Activated naive CD4-positive, alpha-beta T cell treated with anti-CD3 and anti-CD28 coated beads, Interleukin-2, amount 50 U/mL, for 72 hours (primary cell): ENCODE measurements at regions not wholly inside any gene's neighbourhood (a gene's known extent, or its start where the extent isn't known, plus 50 kb on each side); places are given as distances from the start of the nearest gene placed in this dataset.

Experiments
- ATAC-seq, 2 donors: fragments of 150-1000 bp; cut with Tn5 transposase; 2 replicates each; pipeline ENCODE4 v1.10.0; 2021; ENCODE audit warnings: mild to moderate bottlenecking in 2 of 2, moderate library complexity in 2 of 2
- DNase-seq, 2 donors: peaks; one replicate each; pipeline ENCODE4 v3.0.0; 2021 to 2022; ENCODE audit warnings: low spot score in 2 of 2
- H3K27ac Mint-ChIP-seq, 2 donors: one replicate each; pipeline ENCODE4 v1.8.0; 2022; ENCODE audit warnings: mild to moderate bottlenecking in 2 of 2, mixed read lengths in 2 of 2
- H3K36me3 Mint-ChIP-seq, 2 donors: one replicate each; pipeline ENCODE4 v1.8.0; 2022; ENCODE audit warnings: mixed read lengths in 2 of 2
- H3K9me3 Mint-ChIP-seq, 2 donors: one replicate each; pipeline ENCODE4 v1.8.0; 2022; ENCODE audit warnings: mixed read lengths in 2 of 2

GRCh38 chr11:115581871-115582639 is 77.8 kb upstream of the CADM1 start:
- H3K27ac Mint-ChIP-seq = no peak overlapping the region
- peaks cover 5 to 6% of the 10 kb centered on the region in 2 donors for H3K9me3 Mint-ChIP-seq
- no peak for DNase-seq
- no peak for ATAC-seq
- H3K36me3 Mint-ChIP-seq = no peaks in the 10 kb centered on the region

- ATAC-seq (no peak), DNase-seq (no peak)
- H3K36me3 Mint-ChIP-seq = no peaks in the 10 kb centered on the region
- H3K27ac Mint-ChIP-seq = no peak overlapping the region
- H3K9me3 Mint-ChIP-seq = peaks cover 5 to 6% of the 10 kb centered on the region in 2 donors
Observed at GRCh38 chr11:115580927-115581680, 76.9 kb upstream of the CADM1 start.

- H3K27ac Mint-ChIP-seq = no peak overlapping the region
- DNase-seq (no peak), ATAC-seq (no peak)
- peaks cover 5 to 7% of the 10 kb centered on the region in 2 donors for H3K9me3 Mint-ChIP-seq
- no peaks in the 10 kb centered on the region for H3K36me3 Mint-ChIP-seq
Observed at GRCh38 chr11:115580416-115580815, 76.2 kb upstream of the CADM1 start.

- H3K36me3 Mint-ChIP-seq = no peaks in the 10 kb centered on the region
- DNase-seq (no peak), ATAC-seq (no peak)
- H3K9me3 Mint-ChIP-seq = peaks cover 5 to 14% of the 10 kb centered on the region in 2 donors
- no peak overlapping the region for H3K27ac Mint-ChIP-seq
Observed at GRCh38 chr11:115579181-115579825, 75.1 kb upstream of the CADM1 start.

- DNase-seq (no peak), ATAC-seq (no peak)
- H3K27ac Mint-ChIP-seq = no peak overlapping the region
- no peaks in the 10 kb centered on the region for H3K36me3 Mint-ChIP-seq
- peaks cover 5 to 17% of the 10 kb centered on the region in 2 donors for H3K9me3 Mint-ChIP-seq
Observed at GRCh38 chr11:115578275-115578674, 74.1 kb upstream of the CADM1 start.

- H3K36me3 Mint-ChIP-seq = no peaks in the 10 kb centered on the region
- ATAC-seq (no peak), DNase-seq (no peak)
- H3K9me3 Mint-ChIP-seq = peaks cover 5 to 17% of the 10 kb centered on the region in 2 donors
- no peak overlapping the region for H3K27ac Mint-ChIP-seq
Observed at GRCh38 chr11:115577701-115578100, 73.5 kb upstream of the CADM1 start.

GRCh38 chr11:115576606-115577380 is 72.6 kb upstream of the CADM1 start:
- Mint-ChIP-seq H3K36me3 (no peaks in the 10 kb centered on the region), H3K27ac (no peak overlapping the region), H3K9me3 (peaks cover under 1 to 18% of the 10 kb centered on the region in 2 donors)
- ATAC-seq (no peak), DNase-seq (no peak)

- H3K27ac Mint-ChIP-seq = no peak overlapping the region
- no peaks in the 10 kb centered on the region for H3K36me3 Mint-ChIP-seq
- no peak for DNase-seq
- ATAC-seq = no peak
- peaks cover 0 to 17% of the 10 kb centered on the region in 2 donors for H3K9me3 Mint-ChIP-seq
Observed at GRCh38 chr11:115572551-115572950, 68.3 kb upstream of the CADM1 start.

GRCh38 chr11:115566180-115566764 is 62.1 kb upstream of the CADM1 start:
- no peak for DNase-seq
- Mint-ChIP-seq H3K36me3 (no peaks in the 10 kb centered on the region), H3K27ac (no peak overlapping the region), H3K9me3 (peaks cover 3 to 4% of the 10 kb centered on the region in 2 donors)
- no peak for ATAC-seq

GRCh38 chr11:115564851-115565250 is 60.6 kb upstream of the CADM1 start:
- DNase-seq (no peak), ATAC-seq (no peak)
- Mint-ChIP-seq H3K9me3 (peaks cover 3 to 4% of the 10 kb centered on the region in 2 donors), H3K36me3 (no peaks in the 10 kb centered on the region), H3K27ac (no peak overlapping the region)

GRCh38 chr11:115561116-115561515 is 56.9 kb upstream of the CADM1 start:
- peaks cover 3 to 4% of the 10 kb centered on the region in 2 donors for H3K9me3 Mint-ChIP-seq
- no peak overlapping the region for H3K27ac Mint-ChIP-seq
- DNase-seq (no peak), ATAC-seq (no peak)
- no peaks in the 10 kb centered on the region for H3K36me3 Mint-ChIP-seq

- Mint-ChIP-seq H3K36me3 (no peaks in the 10 kb centered on the region), H3K27ac (no peak overlapping the region), H3K9me3 (peaks cover 3 to 4% of the 10 kb centered on the region in 2 donors)
- ATAC-seq = no peak
- no peak for DNase-seq
Observed at GRCh38 chr11:115558635-115559034, 54.4 kb upstream of the CADM1 start.

- no peak for DNase-seq
- H3K36me3 Mint-ChIP-seq = no peaks in the 10 kb centered on the region
- ATAC-seq = no peak
- H3K27ac Mint-ChIP-seq = no peak overlapping the region
- peaks cover 1 to 4% of the 10 kb centered on the region in 2 donors for H3K9me3 Mint-ChIP-seq
Observed at GRCh38 chr11:115557681-115558080, 53.5 kb upstream of the CADM1 start.

- Mint-ChIP-seq H3K36me3 (no peaks in the 10 kb centered on the region), H3K27ac (no peak overlapping the region), H3K9me3 (peaks cover 0 to 1% of the 10 kb centered on the region in 2 donors)
- ATAC-seq (no peak), DNase-seq (no peak)
Observed at GRCh38 chr11:115556984-115557383, 52.8 kb upstream of the CADM1 start.

GRCh38 chr11:115555336-115556090 is 51.3 kb upstream of the CADM1 start:
- DNase-seq (no peak), ATAC-seq (no peak)
- Mint-ChIP-seq H3K27ac (no peak overlapping the region), H3K36me3 (no peaks in the 10 kb centered on the region), H3K9me3 (no peaks in the 10 kb centered on the region)
